ENCODE measurements at regions not wholly inside any gene's neighbourhood (a gene's known extent, or its start where the extent isn't known, plus 50 kb on each side); places are given as distances from the start of the nearest gene placed in this dataset.

- no peak for DNase-seq
These were observed 52.4 kb upstream of the UPP2 start for GRCh38 chr2:158049129-158049855.

DNA sequence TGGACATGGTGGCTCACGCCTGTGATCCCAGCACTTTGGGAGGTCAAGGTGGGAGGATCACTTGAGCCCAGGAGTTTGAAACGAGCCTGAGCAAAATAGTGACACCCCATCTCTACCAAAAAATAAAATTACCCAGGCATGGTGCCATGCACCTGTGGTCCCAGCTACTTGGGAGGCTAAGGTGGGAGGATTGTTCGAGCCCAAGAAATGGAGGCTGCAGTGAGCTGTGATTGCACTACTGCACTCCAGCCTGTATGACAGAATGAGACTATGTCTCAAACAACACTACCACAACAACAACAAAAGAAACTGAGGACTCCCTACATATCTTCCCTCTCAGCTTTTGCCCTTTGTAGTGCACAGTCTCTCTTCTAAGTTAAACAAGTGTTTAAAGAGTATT, 53.3 kb upstream of the UPP2 start:
- no peak for DNase-seq

DNA sequence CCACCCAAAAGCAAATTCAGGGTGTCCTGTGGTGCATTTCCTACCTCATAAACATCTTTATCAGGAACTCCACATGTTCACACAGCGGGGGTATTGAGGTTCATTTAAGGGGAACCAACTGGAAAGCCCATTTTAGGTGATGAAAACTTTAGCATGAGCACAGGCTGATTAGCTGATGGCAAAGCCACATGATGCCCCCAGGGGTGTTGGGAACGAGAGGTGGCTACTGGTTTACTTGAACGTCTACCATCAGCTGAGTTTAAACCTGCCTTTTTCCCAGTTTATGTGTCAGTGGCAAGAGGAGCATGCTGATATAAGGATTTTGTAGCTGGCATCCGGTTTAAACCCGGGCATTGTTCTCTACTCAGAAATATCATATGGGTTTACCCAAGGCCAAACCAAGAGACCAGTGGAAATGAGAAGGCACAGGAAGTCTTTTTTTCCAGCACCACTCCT, 54.5 kb upstream of the UPP2 start:
- peak; percentile 56 for DNase-seq

GRCh38 chr2:158046121-158046880, 55.4 kb upstream of the UPP2 start:
- DNase-seq = no peak

DNA sequence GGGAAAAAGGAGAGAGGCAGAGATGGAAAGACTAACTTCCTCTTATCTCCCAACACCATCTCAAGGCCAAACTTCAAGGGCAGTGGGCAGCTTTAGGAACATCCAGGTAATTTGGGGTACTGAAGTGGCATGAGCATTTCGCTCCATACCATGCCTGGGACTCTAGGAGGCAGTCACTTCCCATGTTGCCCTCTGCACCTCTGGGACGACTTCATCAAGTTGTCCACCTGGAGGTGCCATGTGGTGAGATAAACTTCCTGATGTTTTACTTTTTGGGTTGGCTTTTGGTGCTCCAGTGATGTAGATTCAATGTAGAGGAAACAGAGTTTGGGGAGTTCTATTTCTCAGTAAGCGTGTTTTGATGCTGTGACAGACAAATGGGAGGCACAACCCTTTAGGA, 56.3 kb upstream of the UPP2 start:
- no peak for DNase-seq

GRCh38 chr2:158043181-158043948, 58.3 kb upstream of the UPP2 start:
- DNase-seq = no peak

DNA sequence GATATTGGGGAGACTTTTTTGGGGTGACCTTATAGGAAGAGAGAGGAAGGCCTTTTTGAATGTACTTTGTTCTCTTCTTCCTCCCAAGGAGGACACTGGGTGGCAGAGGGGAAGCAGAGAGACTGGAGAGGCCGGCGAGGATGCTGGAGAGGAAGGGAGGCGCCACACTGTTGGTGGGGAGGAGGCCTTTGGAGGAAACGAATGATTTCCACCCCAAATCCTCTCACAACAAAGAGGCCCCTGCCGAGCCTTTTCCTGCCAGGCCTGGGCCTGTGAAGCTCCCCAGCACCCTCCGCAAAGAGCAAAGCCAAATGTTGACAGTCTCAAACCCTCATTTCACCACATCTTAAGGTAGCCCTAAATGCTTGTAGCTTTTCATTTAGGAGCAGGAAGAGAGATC, 59.0 kb upstream of the UPP2 start:
- DNase-seq = no peak

- DNase-seq = no peak
These were observed 59.4 kb upstream of the UPP2 start for GRCh38 chr2:158042245-158042644.

GRCh38 chr2:158041400-158041799, 60.3 kb upstream of the UPP2 start:
- DNase-seq = no peak

DNA sequence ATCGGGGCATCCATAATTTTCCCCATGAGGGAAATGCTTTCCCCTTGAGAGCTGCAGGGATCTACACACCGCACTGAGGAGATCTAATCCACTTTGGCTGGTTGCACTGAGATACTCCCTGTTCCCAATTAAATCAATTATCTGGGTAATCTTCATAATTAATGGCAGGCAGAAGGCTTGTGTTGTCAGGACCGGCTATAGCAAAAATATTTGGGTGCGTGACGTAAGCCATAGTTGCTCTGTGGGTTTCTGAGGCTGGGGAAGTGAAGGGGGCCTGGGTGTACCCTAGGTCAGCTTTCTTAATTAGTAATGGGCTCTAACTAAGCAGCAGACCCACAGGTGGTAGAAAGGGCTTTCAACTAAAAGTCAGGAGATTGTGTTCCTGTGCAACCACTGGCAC, 62.8 kb upstream of the UPP2 start:
- no peak for DNase-seq

DNA sequence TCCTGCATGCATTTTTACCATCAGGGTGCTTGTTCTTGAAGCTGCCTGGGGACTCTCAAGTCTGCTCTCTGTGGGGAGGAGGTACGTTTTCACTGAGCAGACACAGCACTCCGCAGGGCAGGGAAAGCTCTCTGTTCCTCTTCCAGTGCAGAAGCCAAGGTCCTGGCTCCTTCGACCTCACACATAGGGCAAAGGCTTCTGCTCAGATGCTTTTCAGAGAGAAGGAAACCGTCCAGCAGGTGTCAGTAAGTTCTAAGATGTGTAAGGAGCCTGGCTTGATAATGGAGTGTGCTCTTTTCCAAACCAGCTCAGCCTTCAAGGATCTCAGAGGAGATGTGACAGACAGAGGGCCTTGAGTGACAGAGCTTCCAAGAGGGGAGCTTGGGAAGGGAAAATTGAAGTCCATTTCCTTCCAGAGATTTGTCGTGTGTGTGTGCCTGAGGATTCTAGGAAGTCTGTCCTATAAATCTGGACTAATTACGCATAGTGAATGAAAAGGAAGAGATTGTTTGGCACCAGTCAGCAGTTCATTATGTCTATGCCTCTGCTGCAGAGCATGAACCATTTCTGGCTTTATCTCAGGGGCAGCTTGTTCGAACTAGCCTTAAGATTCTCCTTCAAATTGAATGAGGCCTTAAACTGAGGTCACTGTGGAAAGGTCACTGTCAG, 67.3 kb upstream of the UPP2 start:
- DNase-seq = peak; percentile 78

GRCh38 chr2:158031371-158031770, 70.3 kb upstream of the UPP2 start:
- DNase-seq = no peak

- peak; percentile 13 for DNase-seq
These were observed 76.2 kb upstream of the UPP2 start for GRCh38 chr2:158025255-158025996.

DNA sequence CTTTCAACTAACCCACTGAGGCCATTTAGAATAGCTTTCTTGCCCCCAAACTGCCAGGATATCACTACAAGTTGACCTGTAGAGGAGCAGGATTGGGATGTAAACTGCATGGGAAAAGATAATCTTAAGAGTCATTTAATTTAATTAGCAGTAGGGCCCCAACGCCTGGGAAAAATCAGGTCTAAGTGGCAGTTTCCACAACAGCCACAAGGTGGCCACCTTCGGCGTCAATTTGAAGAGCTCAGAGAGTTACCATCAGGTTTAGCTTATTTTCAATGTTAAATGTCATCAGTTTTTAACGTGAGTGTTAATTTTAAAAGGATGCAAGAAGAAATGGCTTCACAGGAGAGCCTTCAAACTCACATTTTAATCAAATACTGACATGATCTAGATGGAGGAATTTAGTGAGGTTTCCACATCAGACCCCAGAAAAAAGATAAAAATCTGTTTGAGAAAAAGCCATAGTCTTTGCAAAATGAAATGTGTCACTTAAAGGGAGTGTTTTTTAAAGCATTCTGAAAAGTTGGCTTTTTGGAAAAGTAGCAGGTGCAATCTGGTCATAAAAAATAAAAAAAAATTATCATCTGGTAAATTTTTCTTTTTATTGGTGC, 77.3 kb upstream of the UPP2 start:
- DNase-seq = peak; percentile 72

DNA sequence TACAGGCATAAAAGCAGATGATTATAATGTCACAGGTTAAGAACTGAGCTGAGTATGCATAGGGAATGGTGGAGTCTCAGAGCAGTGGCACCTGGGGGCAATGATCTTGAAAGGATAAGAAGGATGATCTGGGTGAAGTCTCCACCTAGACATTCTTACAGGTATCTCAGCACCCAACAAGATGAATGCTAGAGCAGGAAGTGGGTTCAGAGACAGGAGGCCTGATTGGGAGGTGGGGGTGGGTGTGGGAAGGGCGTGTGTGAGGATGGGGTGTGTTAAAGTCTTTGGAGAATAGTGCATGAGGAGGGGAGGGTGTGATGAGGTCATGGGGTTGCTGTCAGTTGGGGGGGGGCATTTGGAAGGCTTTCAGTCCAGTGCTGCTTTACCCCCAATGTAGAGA, 78.8 kb upstream of the UPP2 start:
- DNase-seq = no peak

- no peak for DNase-seq
These were observed 80.5 kb upstream of the UPP2 start for GRCh38 chr2:158021226-158021625.

- DNase-seq = no peak
These were observed 86.1 kb upstream of the UPP2 start for GRCh38 chr2:158015428-158016076.

GRCh38 chr2:158013891-158014290, 87.8 kb upstream of the UPP2 start:
- DNase-seq = no peak

DNA sequence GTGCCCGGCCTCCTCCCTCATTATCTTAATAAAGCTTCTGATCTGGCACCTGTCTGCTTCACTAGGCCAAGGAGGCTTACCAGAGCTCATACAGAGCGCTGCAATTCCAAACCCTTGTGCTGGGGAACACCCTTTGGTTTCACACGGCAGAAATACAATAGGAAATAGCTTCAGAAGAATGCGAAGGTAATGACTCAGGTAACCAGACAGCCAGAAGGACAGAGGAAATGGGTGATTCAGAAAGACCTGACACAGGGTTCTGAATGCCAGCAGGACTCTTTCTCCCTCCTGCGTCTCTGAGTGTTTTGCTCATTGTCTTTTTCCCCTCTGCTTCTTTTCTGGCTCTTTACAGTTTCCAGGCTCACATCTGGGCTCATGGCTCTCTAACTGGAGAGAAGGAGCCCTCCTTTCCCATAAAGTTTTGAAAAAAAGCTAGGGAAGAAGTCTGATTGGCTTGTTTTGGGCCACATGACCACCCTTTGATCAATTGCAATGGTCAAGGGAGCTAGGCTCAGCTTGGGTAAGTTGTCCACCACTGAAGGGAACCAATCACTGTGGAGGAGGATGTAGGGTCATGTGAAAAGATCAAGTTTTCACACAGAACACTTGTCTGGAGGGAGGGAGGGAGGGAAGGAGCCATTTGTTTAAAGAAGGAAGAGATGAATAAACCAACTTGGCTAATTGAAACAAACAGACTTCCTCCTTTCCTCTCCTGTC, 90.5 kb upstream of the UPP2 start:
- peak; percentile 30 for DNase-seq

DNA sequence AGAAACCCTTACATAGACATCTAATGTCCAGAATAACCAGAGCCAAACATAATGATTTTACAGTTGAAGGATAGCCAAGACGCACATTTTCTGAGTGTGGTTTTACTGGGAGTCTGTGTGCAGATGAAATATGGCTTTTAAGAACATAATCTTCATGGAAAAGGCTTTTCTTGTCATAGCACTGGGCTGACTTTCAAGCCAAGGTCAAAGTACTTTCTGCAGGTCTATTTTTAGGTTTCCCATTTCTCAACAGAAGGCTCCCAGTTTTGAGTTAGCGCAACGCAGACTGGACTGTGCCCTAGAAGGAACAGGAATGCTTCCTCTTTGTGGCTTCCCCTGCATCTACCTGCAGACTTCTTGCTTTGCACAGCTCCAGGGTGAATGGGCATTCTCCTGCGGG, 92.3 kb upstream of the UPP2 start:
- DNase-seq = no peak

Data from dermis blood vessel endothelial cell (primary cell).